ENCODE measurements at regions not wholly inside any gene's neighbourhood (a gene's known extent, or its start where the extent isn't known, plus 50 kb on each side); places are given as distances from the start of the nearest gene placed in this dataset.

DNA sequence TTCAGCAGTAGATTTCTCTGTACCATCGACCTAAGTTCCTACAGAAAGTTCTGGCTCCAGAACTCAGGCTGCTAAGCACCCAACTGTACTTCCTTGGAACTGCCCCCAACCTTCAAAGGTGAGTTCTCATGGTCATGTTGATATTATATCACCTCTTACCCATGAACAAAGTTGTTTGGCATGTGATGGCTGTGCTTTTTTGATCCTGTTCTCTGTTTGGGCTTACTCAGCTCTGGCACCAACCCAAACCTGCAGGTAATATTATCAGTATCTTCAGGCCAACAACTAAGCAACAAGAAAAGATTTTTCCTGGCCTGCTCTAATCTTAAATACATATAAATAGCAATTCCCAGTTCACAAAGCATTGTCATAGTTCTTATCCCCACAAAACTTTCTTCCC lies 318.7 kb upstream of the LMCD1 start:
- FAIRE-seq: no peak
- no peak for DNase-seq (ENCODE audit: extremely low spot score, insufficient read length, low read depth)

DNA sequence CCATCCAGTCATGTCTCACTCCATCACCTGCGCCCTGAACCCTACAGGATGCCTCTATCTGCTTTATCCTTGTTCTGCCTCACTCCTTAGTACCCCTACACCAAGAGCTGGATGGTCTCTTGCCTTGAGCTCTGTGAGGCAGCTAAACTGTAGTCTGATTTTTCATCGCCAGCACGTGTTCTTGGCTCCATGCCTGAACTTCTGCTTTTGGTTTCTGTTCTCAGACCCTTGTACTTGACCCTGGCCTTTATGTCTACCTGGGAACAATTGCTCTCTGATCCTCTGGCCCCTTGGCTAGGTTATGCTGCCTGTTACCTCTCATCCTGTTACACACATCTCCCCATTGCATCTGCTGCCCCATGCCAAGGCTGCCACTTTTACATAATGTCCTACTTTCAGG lies 318.0 kb upstream of the LMCD1 start:
- DNase-seq (ENCODE audit: extremely low spot score, insufficient read length, low read depth): no peak
- no peak for FAIRE-seq

DNA sequence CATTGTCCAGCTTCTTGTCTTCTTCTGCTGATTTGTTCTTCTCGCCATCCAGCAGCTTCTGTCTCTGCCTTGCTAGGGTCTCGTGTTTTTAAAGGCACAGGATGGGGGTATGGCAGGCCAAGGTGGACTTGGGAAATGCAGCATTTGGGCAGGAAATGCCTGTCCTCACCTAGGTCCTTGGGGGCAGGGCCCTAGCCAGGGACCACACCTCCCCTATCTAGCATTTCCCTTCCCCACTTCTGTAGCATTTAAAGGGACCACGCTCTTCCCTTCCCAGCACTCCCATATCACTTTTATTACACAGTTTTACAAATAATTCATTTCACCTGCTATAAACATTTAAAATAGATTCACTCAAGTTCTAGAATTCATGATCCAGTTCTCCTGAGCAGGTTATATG lies 315.4 kb upstream of the LMCD1 start:
- DNase-seq (ENCODE audit: extremely low spot score, insufficient read length, low read depth) (no peak), FAIRE-seq (no peak)

DNA sequence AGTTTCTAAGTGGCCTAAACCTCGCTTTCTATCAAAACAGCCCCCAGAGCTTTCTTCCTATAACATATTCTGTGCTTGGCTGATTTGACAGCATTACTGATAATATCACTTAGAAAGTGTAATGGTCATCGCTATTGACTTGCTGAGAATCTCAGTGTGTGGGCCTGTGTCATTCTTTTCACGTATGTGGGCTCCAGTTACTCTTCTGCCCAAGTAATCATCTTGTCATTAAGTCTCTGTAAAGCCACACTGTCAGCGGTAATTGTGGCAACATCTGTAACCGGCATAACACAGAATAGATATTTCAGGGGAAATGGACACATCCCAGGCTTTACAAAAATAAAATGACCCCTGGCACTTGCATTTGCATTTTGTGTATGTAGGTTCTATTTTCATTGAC lies 313.6 kb upstream of the LMCD1 start:
- FAIRE-seq (no peak), DNase-seq (ENCODE audit: extremely low spot score, insufficient read length, low read depth) (no peak)

DNA sequence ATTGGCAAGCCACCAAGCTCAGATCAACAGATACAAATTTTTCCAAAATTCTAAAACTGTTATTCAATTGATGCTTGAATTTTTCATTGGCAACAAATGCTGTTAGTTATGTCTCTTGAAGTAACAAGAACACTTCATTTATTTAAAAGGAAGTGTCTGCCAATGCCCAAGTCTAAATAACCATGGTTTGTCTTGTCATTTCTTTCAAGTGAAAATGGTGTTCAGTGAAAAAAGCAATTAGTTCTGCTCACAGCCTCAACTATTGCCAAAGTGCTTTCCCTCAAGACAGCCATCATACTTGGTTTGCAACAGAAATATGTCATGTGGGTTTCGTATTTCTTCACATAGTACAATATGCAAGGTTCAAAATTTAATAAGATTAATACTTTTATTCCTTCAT lies 312.6 kb upstream of the LMCD1 start:
- FAIRE-seq (no peak), DNase-seq (ENCODE audit: extremely low spot score, insufficient read length, low read depth) (no peak)

DNA sequence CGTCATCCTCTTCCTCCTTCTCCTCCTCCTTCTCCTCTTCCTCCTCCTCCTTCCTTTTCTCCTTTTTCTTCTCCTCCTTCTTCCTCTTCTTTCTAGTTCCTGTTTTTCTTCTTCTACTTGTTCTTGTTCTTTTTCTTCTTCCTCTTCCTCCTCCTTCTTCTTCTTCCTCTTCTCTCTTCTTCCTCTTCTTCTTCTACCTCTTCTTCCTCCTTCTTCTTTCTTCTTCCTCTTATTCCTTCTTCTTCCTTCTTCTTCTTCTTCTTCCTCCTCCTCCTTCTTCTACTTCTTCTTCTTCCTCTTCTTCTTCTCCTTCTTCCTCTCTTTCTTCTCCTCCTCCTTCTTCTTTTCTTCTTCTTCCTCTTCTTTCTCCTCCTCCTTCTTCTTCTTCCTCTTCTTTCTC lies 310.2 kb upstream of the LMCD1 start:
- no peak for FAIRE-seq
- DNase-seq (ENCODE audit: extremely low spot score, insufficient read length, low read depth): no peak

DNA sequence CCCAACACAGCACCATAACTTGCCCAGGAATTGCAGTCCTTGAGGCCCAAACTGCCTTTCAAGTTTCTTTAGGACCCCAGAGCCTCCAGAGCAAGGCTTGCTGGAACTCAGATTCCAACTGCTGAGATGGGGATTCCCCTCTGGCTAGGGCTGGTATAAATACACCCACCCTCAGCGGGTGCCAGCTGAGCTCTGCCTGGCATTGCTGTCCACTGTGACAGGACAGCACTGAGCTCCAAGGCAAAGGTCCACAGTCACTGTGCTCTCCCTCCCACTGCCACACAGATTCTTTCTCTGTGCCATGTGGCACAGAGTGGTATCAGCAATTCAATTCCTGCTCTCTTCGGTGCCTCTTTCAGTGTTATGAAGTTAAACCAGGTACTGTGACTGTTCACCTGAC lies 304.2 kb upstream of the LMCD1 start:
- FAIRE-seq: no peak
- no peak for DNase-seq (ENCODE audit: extremely low spot score, insufficient read length, low read depth)

DNA sequence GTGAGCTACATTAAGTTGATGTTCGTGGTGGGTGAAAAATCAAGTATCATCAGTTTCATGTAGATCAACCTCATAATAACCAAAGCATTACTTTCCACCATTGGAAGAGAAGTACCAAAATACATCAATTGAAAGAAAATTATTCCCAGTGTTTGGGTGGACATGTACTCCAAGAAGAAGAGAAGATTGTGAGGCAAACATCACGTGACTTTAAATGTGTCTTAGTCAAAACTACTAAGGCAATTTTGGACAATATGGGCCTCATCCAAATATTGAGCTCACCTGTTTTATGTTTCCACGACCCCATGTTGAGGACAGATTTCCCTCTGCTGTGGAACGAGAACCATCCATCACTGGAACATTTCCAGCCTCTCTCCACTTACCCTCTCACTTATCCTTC lies 303.0 kb upstream of the LMCD1 start:
- no peak for DNase-seq (ENCODE audit: extremely low spot score, insufficient read length, low read depth)
- FAIRE-seq: no peak

DNA sequence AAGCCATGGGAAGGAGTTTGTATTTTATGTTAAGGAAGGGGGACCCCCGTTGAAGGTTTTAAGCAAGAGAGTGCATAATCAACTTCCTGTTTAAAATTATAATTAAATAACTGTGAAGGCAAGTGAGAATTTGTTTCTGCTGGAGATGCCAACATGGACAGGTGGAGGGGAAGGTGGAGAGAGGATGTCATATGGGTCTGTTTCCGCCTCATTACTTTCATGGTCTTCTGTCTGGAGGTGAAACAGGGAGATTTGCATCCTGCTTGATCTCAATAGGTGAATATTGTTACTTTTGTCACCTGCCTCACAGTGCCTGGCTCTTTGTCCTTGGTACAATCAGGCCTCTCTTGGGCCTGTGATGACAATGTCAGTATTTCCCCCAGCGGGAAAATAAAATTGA lies 300.6 kb upstream of the LMCD1 start:
- no peak for DNase-seq (ENCODE audit: extremely low spot score, insufficient read length, low read depth)

DNA sequence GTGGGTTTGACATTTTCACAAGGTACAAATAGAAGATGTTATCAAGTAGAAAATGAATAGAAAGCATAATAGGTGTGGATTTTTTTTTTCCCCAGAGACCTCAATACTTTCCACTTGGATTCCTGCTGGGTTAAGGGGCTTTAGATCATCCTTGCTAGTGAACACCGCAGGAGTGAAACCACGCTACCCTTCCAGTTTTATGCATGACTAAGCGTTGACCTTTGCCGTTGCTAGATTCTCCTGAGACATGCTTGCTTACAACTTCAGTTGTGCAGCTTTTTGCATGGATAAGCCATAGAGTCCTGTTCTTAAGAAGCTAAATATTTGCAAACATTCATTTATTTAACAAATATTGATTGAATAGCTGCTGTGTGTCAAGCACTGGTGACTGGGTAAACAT lies 299.7 kb upstream of the LMCD1 start:
- DNase-seq (ENCODE audit: extremely low spot score, insufficient read length, low read depth): no peak
- no peak for FAIRE-seq

More for the DNA sequence above, 300.6 kb upstream of the LMCD1 start:
- no peak for FAIRE-seq

DNA sequence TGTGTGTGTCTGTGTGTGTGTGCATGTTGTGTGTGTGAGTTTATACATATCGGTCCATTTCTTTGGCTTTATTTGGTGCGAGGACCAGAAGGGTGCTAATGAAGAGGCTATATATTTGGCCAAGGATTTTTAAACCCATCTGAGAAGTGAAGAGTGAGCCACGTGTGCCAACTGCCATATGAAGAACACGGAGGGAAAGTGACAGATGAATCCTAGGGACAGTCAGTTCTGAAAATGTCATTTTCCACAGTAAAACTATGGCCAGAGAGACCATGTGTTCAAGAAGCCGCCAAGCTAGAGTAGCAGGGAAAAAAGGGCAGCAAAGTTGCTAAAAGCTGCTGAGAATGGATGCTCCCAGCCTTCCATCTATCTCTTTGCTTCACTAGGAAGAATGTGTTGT lies 297.3 kb upstream of the LMCD1 start:
- DNase-seq (ENCODE audit: extremely low spot score, insufficient read length, low read depth) (no peak), FAIRE-seq (no peak)

DNA sequence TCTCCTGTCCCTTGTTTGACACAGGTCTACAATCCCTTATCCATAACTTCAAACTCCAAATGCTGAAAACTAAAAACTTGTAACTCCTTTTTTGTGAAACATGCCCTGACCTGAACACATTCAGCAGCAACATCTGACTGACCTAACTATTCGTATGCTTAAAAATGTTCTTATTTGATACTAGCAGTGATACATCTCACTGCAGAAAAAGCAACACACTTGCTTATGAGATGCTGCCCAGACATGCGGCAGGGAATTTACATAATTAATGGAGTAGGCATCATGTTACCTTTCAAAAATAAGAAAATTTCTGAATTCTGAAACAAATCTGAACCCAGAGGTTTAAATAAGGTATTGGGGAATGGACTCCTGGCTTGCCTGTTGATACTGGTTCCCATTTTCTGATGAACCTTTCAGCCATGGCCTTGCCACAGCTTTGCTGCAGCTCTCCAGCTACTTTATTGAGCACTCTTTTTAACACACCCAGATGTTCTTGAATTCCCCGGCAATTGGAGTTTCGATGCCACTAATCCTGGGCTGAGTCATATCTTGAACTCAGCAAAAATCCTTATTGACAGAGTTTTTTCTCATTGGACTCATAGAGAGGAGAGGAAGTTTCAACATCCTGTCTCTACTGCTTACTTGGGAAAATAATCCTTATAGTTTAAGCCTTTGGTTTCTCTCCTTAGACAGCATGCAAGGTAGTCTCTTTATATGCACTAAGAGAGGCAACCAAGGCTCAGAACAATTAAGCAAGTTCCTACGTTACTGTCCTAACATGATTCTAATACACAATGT lies 296.6 kb upstream of the LMCD1 start:
- FAIRE-seq: no peak
- DNase-seq (ENCODE audit: extremely low spot score, insufficient read length, low read depth): no peak

DNA sequence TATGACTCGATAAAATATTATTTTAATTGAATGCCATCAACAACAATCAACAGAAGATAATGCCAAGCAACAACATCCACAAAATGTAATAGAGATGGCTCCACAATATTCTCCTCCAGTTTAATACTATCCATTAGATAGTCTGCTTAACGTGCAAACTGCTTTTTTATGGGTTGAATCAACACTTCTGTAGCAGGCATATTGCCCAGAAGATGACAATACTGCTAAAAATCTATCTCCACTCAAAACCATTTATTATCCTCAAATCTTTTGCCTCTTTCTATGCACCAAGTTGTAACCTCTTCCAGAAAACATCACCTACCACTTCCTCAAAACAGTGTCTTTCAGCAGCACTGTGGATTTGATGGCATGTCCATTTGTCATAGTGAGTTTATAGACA lies 295.7 kb upstream of the LMCD1 start:
- FAIRE-seq: no peak

DNA sequence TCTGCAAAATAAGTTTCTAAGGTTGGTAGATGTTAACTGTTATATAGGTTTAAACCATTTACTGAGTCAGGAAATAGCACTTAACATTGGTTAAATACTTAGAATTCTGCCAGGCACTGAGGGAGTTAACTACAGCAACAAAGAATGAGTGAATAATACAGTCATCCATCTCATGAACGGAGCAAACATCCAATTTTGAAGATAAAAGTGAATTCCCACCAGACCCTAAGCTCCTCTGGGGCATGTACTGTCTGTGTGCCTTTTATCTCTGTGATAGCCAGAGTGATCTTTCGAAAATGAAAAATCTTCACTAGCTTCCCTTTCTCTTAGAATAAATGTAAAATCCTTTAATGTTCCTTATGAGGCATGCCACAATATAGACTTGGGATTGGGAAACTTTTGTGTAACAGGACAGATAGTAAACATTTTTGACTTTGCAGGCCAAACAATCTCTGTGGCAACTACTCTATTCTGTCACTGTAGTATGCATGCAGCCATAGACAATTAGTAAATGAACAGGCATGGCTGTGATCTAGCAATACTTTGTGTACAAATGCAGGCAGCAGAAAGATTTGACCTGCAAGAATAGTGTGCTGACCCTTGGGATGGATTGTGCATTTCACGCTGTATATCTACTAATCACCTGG lies 294.5 kb upstream of the LMCD1 start:
- DNase-seq (ENCODE audit: extremely low spot score, insufficient read length, low read depth) (no peak), FAIRE-seq (no peak)

More for the DNA sequence above, 295.7 kb upstream of the LMCD1 start:
- no peak for DNase-seq (ENCODE audit: extremely low spot score, insufficient read length, low read depth)

DNA sequence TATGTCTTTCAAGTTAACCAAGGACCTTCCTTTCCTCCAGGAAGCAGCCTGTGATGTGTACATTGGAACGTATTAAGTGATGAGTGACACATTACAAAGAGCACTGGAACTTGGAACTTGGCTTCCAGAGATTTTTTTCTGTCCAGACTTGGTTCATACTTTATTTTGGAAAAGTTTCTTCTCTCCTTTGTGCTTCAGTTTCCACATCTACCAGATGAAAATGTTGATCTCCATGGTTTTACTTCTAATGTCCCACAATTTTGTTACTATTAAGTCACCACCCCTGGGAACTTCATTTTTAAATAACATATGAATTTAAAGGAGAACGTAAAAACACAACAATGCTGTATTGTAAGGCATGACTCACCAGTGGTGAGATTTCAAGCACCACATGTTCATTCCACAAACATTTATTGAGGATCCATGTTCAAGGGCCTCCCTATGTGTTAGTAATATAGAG lies 290.7 kb upstream of the LMCD1 start:
- DNase-seq (ENCODE audit: extremely low spot score, insufficient read length, low read depth): no peak
- FAIRE-seq: no peak

DNA sequence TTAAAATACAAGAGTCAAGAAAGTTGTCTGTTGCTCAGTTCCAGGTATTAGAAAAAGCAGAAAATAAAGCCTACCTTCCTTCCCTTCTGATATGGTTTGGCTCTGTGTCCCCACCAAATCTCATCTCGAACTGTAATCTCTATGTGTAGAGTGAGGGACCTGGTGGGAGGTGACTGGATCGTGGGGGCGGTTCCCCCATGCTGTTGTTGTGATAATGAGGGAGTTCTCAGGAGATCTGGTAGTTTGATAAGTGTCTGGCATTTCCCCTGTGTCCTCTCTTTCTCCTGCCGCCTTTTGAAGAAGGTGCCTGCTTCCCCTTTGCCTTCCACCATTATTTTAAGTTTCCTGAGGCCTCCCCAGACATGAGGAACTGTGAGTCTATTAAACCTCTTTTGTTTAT lies 288.8 kb upstream of the LMCD1 start:
- DNase-seq (ENCODE audit: extremely low spot score, insufficient read length, low read depth) (no peak), FAIRE-seq (no peak)

DNA sequence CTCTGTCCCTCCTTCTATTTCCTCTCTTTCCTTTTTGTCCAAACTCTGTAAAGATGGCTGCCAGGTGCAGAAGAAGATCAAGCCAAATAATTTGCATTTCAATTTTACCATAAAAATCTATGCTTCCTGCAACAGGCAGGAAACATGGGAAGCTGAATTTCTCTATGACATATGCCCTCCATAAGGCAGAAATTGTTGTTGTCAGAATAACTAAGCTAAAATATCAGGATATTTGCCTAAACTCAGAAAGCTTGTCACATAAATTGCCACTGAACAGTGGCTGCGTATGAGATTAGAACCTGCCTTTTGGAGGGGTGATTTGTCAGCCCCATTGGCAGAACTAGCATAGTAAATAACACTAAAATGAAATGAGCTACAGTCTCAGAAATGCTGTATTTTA lies 288.3 kb upstream of the LMCD1 start:
- no peak for DNase-seq (ENCODE audit: extremely low spot score, insufficient read length, low read depth)
- FAIRE-seq: no peak

DNA sequence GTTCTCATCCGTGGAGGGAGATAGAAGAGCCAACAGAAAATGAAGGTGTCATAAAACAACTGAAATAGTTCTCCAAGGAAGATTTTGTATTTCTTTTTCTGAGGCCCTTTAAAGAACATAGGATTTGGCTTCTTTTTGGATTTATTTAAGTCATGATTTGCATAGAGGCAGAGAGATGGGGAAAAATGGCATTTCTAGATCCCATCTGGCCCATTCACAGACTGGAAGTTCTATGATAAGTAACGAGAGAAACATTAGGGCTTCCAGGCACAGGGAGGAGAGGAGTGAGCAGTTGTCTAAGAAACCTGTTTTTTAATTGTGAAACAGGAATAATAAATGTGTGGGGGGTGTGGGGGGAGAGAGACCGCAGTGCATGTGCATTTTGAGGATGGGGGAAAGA lies 285.8 kb upstream of the LMCD1 start:
- no peak for FAIRE-seq

DNA sequence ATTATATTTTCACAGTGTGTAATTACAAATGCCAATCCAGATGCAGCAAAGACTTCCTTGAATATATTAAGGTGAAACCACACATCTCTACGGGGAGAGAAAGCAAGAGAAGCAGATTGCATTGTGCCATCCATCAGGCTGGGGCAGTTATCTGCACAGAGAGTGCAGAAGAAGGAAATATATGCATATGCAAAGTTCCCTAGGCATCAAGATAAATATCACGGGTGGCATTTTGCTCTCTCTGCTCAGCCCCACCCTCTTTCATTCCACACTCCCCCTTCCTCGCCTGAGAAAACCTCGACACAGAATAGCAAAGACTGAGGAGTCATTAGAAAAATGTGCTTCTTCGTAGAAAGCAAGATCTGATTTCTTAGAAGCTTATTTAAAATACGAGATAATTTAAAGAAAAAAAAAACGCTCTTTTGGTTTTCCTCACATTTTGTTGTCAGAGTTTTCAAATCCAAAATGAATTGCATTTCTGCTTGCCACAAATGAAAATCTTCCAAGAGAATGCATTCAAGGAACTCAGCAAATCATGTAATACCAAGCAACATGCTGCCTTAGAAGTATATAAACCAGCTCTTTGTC lies 283.2 kb upstream of the LMCD1 start:
- FAIRE-seq: no peak

More for the DNA sequence above, 285.8 kb upstream of the LMCD1 start:
- DNase-seq (ENCODE audit: extremely low spot score, insufficient read length, low read depth): no peak

DNA sequence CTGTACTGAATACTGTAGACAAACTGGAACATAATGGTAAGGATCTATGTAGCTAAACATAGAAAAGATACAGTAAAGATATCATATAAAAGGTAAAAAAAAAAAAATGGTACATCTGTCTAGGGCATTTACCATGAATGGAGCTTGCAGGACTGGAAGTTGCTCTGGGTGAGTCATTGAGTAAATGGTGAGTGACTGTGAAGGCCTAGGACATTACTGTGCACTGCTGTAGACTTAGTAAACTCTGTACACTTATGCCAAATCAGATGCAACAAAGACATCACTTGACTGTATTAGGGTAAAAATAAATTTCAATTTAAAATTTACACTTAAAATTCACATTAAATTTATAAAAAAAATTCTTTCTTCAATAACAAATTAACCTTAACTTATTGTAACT lies 281.3 kb upstream of the LMCD1 start:
- DNase-seq (ENCODE audit: extremely low spot score, insufficient read length, low read depth): no peak
- no peak for FAIRE-seq

More for the DNA sequence above, 283.2 kb upstream of the LMCD1 start:
- no peak for DNase-seq (ENCODE audit: extremely low spot score, insufficient read length, low read depth)

DNA sequence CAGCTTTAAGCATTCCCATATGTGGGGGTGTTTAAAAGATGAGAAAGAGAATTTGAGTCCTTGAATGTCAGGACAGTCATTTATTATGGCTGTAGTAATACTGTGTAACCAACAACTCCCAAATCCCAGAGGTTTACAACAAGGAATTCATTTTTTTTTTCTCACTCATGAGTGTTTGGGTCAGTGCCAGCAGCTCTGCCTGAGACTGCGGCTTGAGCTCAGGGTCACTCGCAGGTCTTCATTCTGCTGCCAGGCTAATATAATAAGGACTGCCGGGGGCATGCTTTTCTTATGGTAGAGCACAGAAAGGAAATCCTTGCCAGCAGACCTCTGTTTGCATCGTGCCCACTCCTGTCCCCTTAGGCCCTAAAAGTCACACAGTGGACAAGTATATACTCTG lies 277.9 kb upstream of the LMCD1 start:
- FAIRE-seq: no peak
- DNase-seq (ENCODE audit: extremely low spot score, insufficient read length, low read depth): no peak

Data from GM18507 (cell line).